ENCODE measurements at regions not wholly inside any gene's neighbourhood (a gene's known extent, or its start where the extent isn't known, plus 50 kb on each side); places are given as distances from the start of the nearest gene placed in this dataset.
A peak's percentile ranks its signal among the peaks of the same experiment; 100 is the strongest.

DNA sequence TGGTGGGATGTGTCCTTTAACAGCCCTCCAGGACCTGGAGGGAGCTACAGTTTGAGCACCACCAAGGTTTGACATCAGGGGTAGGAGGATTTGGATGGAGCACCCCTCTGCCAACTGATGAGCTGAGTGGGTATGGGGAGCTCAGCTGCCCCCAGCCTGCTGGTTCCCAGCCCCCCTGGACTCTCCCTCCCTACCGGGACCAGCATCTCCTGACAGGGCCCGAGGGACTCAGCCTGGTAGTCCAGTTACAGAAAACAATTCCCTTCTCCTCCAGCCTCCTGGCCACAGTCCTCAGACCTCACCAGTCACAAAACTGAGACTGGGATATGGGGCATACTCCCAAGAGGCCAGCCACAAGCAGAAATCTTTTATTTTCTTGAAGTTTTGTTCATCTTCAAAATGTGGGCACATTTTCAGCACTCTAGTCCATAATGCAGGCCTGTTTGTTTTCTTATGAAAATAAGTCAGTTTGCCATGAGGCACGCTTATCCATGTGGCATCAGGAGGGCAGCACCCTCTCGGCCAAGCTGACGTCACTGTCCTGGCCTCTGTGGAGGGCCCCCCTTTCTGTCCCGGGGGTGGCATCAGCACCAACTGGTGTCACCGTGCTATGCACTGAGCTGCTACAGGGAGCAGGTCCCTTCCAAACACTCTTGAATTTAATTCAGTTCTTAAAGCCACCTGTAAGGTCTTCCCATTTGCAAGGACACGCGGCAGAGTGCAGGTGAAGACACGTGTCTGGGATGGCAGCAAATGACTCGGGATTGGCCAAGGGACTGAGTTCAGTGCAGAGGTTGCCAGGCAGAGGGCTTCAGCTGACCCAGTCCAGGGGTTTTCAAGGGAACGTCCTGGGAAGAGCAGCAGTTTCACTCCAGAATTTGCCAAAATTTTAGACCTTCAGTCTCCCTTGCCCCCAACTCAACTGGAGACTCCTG lies 187.6 kb downstream of the GADD45G start:
- DNase-seq (ENCODE audit: low read depth, low spot score): no peak

DNA sequence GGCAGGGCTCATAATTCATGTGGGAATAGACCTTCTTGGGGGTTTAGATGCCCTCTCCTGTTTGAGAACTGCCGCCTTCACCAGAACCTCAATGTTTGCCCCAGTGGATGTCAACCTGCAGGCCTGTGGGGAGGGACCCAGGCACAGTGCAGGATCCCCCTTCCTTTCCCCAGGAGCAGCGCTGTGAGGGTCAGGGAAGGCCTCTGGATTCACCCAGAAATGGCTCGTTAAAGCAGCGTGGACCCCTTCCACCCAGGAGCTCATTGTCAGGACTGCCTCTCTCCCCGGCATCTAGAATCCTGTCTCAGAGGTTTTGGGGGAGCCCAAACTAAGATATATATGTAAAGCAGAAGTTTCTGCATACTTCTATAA lies 188.3 kb downstream of the GADD45G start:
- DNase-seq (ENCODE audit: low read depth, low spot score): no peak

DNA sequence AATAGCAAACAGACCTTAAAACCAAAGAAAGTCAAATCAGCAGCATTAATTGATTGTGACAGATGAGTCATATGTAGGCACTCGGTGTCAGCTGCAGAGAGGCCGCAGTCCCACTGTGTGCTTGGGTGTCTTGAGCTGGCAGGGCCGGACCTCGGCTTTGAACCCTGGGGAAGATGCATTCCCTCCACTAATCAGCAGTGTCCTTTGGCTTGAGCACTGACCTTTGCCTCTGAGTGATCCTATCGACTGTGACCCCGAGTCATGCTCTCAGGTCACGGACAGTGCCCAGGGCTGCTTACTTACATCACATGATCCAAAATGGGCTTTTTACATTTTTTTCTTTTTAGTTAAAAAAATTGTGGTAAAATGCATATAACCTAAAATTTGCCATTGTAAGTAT lies 188.7 kb downstream of the GADD45G start:
- no peak for DNase-seq (ENCODE audit: low read depth, low spot score)

DNA sequence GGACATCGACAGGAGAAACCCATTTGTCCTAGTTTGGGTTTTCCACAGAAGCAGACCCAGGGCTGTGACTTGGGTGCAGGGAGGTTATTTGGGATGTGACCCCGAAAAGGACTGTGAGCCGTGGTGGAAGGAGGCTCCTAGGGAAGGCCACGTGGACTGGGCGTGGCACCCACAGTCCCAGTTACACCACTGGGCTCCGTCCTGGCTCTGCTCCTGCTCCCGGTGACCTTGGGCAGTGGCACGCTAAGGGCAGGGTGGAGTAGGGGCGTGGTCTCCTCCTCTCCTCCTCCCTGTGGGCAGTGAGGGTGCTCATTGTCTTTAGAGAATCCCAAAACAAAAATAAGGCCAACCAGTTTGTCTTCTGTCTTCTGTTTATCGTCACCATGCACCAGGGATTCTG lies 190.1 kb downstream of the GADD45G start:
- no peak for DNase-seq (ENCODE audit: low read depth, low spot score)

DNA sequence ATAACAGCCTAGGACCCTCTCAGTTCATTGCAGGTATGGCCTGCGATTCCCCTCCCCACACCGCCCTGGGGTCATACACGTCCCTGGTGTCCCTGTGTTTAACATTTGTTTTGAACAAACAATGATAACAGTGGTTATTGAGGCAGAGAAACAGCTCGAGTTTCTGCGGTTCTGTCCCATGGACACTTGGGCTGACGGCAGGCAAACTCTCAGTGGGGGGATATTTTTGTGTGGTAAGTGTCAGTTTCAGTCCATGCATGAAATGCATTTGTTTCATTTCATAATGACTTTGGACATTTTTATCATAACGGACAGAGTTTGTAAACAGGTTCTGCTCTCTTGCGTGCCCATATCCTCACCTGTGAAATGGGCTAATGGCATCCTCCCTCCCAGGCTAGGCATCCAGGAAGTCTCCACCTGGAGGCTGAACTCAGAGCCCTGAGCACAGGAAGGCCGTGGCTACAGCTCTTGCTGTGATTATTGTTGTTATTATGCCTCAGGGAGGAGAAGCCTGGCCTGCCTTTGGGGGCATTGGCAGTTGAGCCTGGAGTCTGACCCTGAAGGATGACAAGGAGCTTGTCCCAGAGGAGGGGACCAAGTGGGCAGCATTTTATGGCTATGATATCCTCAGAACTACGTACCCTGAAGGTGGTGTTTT lies 190.9 kb downstream of the GADD45G start:
- no peak for DNase-seq (ENCODE audit: low read depth, low spot score)

DNA sequence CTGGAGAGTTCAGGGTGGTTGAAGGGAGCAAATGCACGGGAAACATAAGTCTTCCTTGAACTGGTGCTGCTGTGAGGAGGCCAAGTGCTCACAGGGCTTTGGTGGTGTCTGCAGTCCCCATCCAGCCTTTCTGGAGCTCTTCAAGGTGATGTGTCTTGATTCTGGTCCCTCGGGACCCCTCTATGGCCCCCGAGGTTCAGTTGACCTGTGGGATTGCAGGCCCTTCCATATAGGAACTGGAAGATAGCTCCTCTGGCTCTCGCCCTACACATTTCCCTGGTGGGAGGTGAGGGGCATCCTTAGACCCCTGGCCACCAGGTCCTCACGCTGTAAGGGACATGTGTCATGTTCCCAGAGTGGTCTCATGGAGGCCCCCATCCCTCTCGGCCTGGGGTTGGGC lies 191.8 kb downstream of the GADD45G start:
- no peak for DNase-seq (ENCODE audit: low read depth, low spot score)

DNA sequence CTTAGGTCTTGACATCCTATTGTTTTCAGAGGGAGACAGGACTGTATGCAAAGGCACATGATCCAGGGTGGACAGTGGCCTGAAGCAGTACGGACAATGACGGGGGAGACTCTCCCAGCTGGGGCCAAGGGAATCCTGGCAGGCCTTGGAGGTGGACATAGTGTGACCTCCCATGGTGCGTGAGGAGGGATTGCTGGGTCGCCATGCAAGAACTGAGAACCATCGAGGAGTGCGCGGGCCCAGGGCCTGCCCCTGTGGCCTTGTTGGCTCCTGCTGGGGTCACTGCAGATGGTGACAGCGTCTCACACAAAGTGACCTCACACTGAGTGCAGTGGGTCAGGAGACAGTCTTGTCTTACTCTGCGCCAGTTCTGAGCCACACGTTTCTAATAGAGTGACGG lies 192.4 kb downstream of the GADD45G start:
- no peak for DNase-seq (ENCODE audit: low read depth, low spot score)

DNA sequence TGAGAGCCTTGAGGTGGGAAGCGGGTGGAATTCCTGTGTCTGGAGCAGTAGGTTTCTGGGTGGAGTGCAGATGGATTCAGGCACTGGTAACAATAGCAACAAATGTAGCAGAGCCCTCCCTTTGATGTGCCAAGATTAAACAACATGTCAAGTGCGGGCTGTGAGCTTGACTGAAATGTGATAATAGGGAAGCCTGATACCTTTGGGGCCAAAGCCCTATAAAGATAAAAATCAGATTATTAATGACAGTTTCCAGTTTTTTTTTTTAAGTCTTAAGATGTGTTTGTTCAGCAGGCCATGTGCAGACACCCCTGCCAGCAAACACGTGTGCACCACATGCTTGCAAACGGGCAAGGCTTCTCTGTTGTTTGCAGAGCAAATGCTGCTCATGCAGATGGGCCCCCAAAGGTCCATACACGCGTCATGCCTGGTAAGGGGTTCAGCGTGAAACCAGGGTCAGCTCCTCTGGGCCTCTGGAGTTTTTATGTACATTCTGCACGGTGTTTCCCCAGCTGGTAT lies 193.2 kb downstream of the GADD45G start:
- DNase-seq (ENCODE audit: low read depth, low spot score): no peak

DNA sequence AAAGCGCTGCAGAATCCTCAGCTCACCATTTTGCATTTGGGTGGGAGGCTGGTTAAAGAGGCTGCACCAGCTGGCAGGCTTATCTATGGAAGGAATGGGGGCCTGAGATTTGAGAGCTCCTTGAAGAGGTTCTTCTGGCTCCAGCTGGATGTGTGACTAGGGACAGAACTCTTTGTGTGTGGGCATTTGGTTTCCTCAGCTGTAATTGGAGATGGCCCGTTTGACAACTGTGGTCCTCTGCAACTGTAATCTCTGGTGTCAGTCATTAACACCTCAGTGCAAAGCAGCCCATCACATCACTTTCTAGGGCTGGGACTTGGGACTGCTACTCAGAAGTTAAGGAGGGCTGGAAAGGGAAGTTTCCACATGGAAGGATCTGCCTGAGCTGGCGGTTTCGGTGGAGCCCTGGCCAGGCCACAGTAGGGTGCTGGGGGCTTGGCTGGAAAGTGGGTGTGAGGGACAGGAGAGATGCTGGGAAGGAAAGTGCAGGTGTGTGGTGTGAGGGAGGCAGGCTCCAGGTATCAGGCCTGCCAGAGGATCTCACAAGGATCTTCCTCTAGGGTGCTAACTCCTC lies 193.8 kb downstream of the GADD45G start:
- DNase-seq (ENCODE audit: low read depth, low spot score): no peak

DNA sequence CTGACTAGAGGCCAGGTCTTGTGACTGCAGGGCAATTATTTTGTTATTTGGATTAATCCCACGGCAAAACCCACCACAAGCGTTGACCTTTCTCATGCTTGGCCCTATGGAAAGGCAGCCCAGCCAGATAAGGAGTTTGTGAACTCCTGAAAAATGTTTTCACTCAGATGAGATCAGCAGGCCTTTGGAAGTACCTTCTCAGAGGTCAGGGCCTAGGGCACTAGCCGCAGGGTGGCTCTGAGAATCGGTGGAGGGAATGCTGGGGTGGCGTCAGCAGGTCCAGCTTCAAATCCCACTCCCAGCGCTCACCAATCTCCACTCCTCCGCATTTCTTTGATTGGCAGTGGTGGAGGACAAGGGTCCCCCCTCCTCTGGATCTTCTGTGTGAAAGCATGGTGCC lies 194.4 kb downstream of the GADD45G start:
- DNase-seq (ENCODE audit: low read depth, low spot score): no peak

DNA sequence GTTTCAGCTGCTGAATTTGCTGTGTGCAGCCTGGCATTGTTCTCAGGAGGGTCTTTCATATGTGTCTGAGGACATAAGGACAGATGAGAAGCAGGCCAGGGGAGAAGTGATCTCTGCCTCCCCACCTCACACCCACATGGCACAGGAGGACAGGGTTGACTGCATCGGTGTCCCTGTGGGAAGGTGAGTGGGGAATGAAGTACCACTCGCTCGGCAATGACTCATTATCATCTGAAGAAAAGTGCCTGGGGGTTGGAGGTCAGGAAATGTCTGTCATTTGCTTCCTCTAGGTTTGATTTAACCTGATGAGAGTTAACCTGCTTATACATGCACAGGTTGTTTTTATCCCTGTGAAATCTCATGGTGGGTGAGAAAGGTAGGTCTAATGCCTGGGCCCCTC lies 195.0 kb downstream of the GADD45G start:
- DNase-seq (ENCODE audit: low read depth, low spot score): no peak

DNA sequence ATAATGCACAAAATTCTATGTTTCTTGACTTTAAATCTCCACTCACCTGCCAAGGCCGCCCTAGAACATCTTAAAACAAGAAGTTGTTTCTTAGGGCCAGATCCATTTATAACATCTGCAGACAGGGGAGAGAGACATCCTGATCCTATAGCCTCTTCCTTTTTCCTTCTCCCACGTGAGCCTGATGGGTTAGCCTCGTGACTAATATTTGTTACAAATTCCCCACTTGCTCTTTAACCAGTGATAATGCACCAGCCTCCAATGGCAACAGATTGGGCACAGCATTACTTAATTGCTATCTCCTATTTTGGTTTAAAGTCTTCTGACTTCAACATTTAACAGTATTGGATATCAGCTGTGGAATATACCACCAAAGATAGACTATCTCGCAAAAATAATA lies 196.5 kb downstream of the GADD45G start:
- DNase-seq (ENCODE audit: low read depth, low spot score): no peak

DNA sequence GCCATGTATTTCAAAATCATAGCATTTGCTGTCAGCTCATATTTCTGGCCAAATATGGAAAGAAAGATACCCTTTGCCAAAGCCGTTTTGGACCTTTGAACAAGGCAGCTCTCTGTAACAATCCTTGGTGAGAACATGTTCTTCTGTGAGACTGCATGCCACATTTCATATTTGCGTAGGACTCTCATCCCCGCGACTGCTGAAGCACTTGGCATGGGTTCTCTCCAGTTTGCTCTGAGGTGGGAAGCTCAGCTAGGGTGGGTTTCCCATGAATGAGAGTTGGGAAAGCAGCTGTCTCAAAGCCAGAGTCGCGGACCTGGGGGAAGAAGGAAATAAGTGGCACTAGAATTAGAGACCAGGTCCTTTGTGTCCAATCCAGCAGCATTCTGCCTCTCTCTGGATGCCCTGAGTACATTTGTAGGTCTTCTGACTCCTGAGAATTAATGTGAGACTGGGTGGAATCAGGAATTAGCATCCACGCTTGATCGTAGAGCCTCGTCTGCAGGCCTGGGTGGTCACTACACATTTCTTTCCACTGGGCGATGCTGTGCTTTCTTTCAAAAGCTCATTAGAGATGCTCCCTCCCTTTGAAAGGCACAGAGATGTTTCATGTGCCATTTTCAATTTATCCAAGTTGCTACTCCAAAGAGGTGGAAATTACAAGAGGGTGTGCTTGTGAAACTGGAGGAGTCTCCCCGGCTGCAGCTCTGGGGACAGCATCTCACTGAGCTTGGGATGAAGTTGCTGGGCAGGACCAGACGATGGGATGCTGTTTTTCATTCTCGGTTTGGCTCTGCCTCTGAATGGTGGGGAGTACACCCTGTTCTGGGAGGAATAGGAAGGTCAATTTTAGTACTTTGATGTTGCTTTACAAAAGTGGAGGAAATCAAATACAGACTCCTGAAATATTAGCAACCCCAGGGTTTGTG lies 197.2 kb downstream of the GADD45G start:
- DNase-seq (ENCODE audit: low read depth, low spot score): no peak

DNA sequence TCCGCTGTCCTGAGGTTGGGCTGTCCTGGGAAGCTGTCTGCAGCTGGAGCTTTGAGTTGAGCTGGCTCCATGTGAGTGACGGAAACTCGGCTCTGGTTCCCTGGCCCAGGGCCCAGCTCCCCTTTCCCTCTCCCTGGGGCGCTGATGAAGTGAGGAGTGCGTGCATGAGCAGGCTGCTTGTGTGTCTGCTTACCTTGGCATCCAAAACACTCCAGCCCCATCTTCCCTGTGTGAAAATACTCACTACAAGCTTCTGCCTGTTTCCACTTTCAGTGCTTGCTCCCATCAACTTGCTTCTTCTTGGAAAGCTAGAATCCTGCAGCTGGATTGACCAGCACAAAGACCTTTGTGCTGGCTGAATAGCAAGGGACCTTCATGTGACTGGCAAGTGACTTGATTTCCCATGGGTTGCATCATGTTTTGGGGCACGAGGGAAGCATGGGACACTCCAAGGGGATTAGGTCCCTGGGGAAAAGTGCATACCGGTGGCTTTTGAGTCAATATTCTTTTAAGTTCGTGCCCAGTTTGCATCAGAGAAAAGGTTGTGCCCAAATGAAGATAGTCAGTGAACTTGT lies 198.1 kb downstream of the GADD45G start:
- peak; percentile 18 for DNase-seq (ENCODE audit: low read depth, low spot score)

DNA sequence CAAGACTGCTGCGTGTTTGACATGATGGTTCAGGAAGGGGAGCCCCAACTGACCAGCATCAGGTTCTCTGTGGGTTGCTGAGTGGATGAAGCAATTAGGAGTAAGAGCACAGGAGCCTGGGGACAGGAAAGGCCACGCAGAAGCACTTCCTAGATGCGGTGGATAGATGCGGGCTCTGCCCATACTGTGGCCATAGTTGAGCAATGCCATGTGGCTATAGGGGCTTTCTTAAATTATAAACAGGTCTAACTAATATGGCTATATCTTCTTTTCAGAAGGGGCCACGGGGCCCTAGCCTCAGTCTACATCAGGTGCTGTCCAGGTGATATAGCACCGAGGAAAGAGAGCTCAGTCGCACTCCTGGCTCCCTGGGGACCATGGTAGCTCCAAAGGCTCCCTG lies 198.6 kb downstream of the GADD45G start:
- DNase-seq (ENCODE audit: low read depth, low spot score): no peak

DNA sequence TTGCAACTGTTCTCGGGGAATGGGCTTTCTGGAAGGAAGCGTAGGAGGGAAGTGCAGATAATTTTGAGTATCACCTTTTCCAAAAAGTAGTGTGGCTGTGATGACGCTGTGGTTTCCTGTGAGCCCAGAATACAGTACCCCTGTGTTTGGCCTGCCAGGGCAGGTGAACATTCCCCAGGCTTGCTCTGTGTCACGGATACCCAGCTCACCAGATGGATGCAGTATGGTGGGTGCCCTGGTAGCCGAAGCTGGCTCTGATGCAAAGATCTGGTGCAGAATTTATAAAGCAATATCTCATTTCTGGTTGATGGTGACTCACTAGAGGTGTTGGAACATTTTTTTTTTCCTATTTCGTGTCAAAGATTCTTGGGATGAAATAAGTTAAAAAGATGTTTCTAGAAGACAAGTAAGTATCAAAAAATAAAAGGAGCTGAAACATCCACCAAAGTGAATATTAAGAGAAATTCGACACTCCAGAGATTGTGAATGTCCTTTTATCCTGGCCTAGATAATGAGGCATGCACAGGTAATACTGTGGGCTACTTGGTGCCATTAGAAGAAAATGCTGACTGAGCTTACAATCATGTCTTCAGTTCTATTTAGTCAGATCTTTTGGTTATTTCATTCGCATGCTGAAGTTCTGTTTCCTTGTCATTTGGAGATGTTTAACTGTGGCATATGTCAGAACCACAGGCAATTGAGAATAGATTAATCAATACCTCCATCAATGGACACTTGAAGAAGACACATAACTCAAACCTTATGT lies 200.1 kb downstream of the GADD45G start:
- no peak for DNase-seq (ENCODE audit: low read depth, low spot score)

DNA sequence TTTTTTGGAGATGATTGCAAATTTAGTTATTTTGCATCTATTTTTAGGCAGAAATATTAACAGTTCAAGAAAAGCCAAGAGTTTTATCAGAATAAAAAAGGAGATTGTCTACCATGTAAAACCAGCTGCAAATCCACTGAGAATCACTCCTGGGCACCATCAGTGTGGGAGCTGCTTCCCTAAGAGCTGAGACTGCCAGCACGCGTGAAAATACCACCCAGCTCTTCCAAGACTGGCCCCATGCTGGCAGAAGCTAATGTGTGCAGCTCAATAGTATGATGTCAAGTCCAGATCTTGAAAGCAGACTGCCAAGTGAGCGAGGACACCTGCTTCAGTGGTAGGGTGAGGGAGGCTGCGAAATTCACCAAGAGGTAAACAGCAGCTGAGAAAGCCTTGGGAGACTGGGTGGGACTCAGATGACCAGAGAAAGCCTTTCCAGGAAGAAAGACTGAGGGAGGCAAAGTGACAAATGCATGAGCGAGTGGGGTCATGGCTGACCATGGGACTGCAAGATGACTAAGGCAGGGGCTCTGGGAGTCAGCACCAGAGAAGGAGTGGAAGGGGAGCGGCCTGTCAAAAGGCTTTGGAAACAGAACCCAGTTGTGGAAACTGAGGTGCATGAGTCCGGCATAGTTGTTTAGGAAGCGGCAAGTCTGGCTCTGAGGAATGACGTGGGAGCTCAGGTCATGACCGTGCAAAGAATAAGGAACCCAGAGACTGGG lies 200.9 kb downstream of the GADD45G start:
- DNase-seq (ENCODE audit: low read depth, low spot score): no peak

DNA sequence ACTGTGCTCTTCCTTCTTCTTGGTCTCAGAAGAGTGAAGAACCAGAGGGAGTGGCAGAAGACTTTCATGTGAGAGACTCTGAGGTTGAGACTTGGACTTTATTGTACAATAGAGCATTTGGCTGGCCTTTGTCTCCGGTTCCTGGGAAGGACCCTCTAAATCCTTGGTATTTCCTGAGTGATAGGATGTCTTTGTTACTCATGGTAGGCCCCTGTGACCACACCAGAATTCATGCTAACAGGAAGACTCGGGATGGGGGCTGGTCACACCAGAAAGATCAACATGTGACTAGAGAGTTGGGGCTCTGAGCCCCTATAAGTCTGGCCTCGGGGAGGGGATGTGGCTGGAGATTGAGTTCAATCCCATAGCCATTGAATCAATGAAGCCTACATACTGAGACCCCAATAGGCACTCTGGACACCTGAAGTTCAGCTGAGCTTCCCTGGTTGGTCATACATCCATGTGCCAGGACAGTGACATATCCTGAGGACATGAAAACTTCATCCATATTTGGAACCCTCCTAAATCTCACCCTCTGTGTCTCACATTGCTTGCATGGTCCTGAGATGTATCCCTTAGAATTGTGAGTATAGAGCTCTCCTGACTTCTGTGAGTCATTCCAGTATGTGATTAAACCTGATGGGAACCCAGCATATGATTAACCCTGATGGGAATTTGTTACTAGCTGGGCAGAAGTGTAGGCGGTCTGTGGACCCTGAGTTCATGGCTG lies 201.7 kb downstream of the GADD45G start:
- peak; percentile 44 for DNase-seq (ENCODE audit: low read depth, low spot score)

DNA sequence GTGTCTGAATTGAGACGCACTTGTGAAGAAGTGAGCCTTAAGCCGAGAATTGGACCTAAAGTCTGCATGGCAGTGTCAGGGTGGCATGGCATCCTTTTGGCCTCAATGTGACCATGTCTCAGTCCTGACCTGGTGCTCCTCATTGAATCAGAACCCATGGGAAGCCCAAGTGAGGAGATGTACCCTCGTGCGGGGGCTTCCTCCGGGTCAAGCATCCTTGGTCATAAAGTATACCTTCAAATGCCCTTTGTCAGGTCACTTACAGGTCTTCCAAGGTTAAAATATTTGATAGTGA lies 202.2 kb downstream of the GADD45G start:
- no peak for DNase-seq (ENCODE audit: low read depth, low spot score)
